Lung (tissue), 11 donors: ENCODE measurements at regions not wholly inside any gene's neighbourhood (a gene's known extent, or its start where the extent isn't known, plus 50 kb on each side); places are given as distances from the start of the nearest gene placed in this dataset.

Experiments
- ATAC-seq: fragments of 200-7000 bp; cut with Tn5 transposase; one replicate; pipeline ENCODE4 v1.9.1; 2020; ENCODE audit warnings: moderate number of reproducible peaks; ENCODE audit not compliant: insufficient read depth, low FRiP score
- DNase-seq, 3 donors: peaks; one replicate each; pipeline ENCODE4 v3.0.0-alpha.2; 2013 to 2017
- H3K27ac ChIP-seq, 2 donors: one replicate each; pipeline ENCODE4 v1.5.1; 2013; ENCODE audit warnings: mild to moderate bottlenecking in 2 of 2, moderate library complexity in 2 of 2, control low read depth in 1 of 2, inconsistent platforms in 1 of 2, low read depth in 1 of 2, low read length in 1 of 2
- H3K27me3 ChIP-seq, 3 donors: one replicate each; pipeline ENCODE4 v1.5.1; 2013; ENCODE audit warnings: low read length in 2 of 3; ENCODE audit not compliant: control insufficient read depth in 3 of 3, insufficient read depth in 3 of 3
- H3K36me3 ChIP-seq, 4 donors: one replicate each; pipeline ENCODE4 v1.5.1; 2013; ENCODE audit warnings: low read length in 4 of 4, mild to moderate bottlenecking in 1 of 4, moderate library complexity in 1 of 4; ENCODE audit not compliant: control insufficient read depth in 4 of 4, insufficient read depth in 4 of 4
- H3K4me1 ChIP-seq, 5 donors: one replicate each; pipeline ENCODE4 v1.5.1; 2013; ENCODE audit warnings: low read length in 5 of 5, mild to moderate bottlenecking in 2 of 5, moderate library complexity in 1 of 5; ENCODE audit not compliant: control insufficient read depth in 5 of 5, insufficient read depth in 5 of 5
- H3K4me3 ChIP-seq: one replicate; pipeline ENCODE4 v1.5.1; 2013; ENCODE audit warnings: mild to moderate bottlenecking, control low read depth, moderate library complexity
- H3K9ac ChIP-seq, 2 donors: one replicate each; pipeline ENCODE4 v1.5.1; 2013; ENCODE audit warnings: low read length in 2 of 2, control low read depth in 1 of 2; ENCODE audit not compliant: insufficient read depth in 1 of 2
- H3K9me3 ChIP-seq, 4 donors: one replicate each; pipeline ENCODE4 v1.5.1; 2013; ENCODE audit warnings: low read length in 3 of 4, mild to moderate bottlenecking in 1 of 4, moderate library complexity in 1 of 4; ENCODE audit not compliant: control insufficient read depth in 4 of 4, insufficient read depth in 3 of 4
- WGBS, 2 donors: extraction: QIAGEN DNeasy Blood & Tissue Kit; methylation state at CpG; one replicate each; pipeline ENCODE4 v1.1.7; 2013; 5-methylcytosine and 5-hydroxymethylcytosine counted together
- TF ChIP-seq, protein P1 (sequence below): IDR thresholded peaks from 2 replicates; pipeline ENCODE4 v1.5.1; 2012; ENCODE audit warnings: mild to moderate bottlenecking; ENCODE audit errors: control extremely low read depth, extremely low read depth
- donor health status: control.
- donor health status: control.
- donor health status: Bipolar disorder and iron deficiency.
- donor health status: healthy.
- donor health status: DM: yes; HTN: yes; CAD: no.

DNA sequence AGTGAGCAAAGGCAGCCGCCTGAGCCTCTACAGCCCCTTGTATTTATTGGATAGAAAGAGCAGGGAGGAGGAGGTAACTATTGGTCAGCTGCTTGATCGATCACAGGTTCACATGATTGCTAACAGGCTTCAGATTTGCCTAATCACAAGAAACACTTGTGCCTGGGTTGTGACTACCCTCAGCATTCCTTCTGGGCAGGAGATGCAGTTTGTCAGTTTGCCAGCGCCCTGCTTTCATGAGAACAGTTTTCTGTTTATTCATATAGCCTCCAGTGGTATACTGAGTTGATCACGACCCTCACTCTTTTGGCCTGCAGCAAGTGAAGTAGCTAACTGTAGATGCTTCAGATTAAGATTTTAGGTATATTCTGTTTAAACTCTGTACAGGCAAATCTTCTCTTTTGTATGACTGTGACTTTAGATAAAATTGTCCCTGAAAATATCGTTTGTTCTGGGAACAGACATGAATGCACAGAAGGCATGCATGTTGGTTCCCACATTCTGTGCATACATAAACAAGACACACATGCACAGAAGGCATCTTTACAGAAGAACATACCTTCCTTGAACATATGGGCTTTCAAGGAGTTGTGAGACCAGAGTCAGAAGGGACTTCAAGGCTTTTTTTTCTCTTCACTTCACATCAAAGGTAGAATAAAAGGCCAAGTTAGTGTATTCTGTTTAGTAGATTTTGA is 422.4 kb upstream of the STEAP1 start:
- Histone ChIP-seq H3K36me3 (no peaks in the 10 kb centered on the region), H3K9me3 (no peaks in the 10 kb centered on the region), H3K4me3 (no peak overlapping the region), H3K4me1 (no peaks in the 10 kb centered on the region), H3K9ac (no peak overlapping the region), H3K27me3 (no peaks in the 10 kb centered on the region), H3K27ac (no peak overlapping the region)
- no peak for ATAC-seq
- DNase-seq = no peak
- 62 to 80% methylated on average over 5 of the region's 5 CpGs for WGBS, 2 donors
- TF ChIP-seq, protein P1, sequence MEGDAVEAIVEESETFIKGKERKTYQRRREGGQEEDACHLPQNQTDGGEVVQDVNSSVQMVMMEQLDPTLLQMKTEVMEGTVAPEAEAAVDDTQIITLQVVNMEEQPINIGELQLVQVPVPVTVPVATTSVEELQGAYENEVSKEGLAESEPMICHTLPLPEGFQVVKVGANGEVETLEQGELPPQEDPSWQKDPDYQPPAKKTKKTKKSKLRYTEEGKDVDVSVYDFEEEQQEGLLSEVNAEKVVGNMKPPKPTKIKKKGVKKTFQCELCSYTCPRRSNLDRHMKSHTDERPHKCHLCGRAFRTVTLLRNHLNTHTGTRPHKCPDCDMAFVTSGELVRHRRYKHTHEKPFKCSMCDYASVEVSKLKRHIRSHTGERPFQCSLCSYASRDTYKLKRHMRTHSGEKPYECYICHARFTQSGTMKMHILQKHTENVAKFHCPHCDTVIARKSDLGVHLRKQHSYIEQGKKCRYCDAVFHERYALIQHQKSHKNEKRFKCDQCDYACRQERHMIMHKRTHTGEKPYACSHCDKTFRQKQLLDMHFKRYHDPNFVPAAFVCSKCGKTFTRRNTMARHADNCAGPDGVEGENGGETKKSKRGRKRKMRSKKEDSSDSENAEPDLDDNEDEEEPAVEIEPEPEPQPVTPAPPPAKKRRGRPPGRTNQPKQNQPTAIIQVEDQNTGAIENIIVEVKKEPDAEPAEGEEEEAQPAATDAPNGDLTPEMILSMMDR = no peak

DNA sequence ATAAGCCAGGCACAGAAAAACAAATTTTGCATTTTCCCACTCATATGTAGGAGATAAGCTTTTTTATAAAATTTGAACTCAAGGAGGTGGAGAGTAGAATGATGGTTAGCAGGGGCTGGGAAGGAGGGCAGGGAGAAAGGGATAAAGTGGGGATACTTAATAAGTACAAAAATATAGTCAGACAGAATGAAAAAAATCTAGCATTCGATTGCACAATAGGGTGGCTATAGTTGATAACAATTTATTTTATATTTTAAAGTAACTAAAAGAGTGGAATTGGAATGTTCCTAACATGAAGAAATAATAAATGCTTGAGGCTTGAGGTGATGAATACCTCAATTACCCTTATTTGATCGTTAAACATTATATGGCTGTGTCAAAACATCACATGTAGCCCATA is 415.7 kb upstream of the STEAP1 start:
- H3K9me3 ChIP-seq = peaks cover 0 to 3% (median 0%) of the 10 kb centered on the region in 4 donors
- no peak for ATAC-seq
- no peak overlapping the region for H3K27ac ChIP-seq

DNA sequence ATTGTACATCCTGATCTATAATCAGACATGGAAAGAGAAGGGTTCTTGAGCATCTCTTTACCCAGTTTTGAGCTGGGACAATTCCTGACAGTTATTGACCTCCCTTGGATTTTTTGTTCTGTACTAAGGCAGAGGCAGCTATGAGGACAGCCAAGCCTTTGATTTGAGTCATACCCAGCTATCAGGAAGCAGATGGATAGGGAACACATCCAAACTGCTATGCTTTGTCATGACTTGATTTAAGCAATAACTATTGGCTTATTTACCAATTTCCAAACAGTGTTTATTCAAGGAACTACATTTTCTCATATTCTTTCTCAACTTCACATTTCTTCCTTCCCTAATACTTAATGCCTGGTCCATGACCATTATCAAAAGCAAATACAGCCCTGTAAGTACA is 396.4 kb upstream of the STEAP1 start:
- no peaks in the 10 kb centered on the region for H3K9me3 ChIP-seq
- H3K4me3 ChIP-seq = no peak overlapping the region
- TF ChIP-seq, protein P1 = no peak
- no peak for DNase-seq
- ATAC-seq = no peak
- H3K27ac ChIP-seq = no peak overlapping the region
- no peak overlapping the region for H3K9ac ChIP-seq
- H3K36me3 ChIP-seq = no peaks in the 10 kb centered on the region
- no peaks in the 10 kb centered on the region for H3K4me1 ChIP-seq
- no peaks in the 10 kb centered on the region for H3K27me3 ChIP-seq

More for the DNA sequence above, 415.7 kb upstream of the STEAP1 start:
- no peaks in the 10 kb centered on the region for H3K27me3 ChIP-seq
- H3K4me3 ChIP-seq = no peak overlapping the region
- no peaks in the 10 kb centered on the region for H3K36me3 ChIP-seq
- DNase-seq = no peak
- no peaks in the 10 kb centered on the region for H3K4me1 ChIP-seq
- TF ChIP-seq, protein P1 = no peak
- no peak overlapping the region for H3K9ac ChIP-seq
- WGBS, 2 donors = 63 to 84% methylated on average over 2 of the region's 2 CpGs

DNA sequence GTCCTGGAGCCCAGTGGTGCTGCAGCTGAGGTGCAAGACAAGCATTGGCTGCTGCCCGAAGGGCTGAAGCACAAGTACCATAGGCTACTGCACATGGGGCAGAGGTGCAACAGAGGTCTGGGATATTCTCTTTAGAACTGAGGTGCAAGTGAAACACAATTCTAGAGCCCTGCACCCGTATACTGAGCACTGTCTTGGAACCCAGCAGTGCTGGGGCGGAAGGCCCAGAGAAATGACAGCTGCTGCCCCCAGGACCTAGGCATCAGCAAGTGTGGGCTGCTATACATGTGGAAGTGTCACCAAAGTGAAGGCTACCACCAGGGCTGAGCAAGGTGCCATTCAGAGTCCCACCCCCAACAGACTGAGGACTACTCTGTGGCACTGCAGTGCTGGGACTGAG is 393.6 kb upstream of the STEAP1 start:
- DNase-seq (no peak), ATAC-seq (no peak)
- H3K27me3 ChIP-seq = no peaks in the 10 kb centered on the region
- H3K9me3 ChIP-seq = no peaks in the 10 kb centered on the region
- no peaks in the 10 kb centered on the region for H3K36me3 ChIP-seq
- no peaks in the 10 kb centered on the region for H3K4me1 ChIP-seq
- H3K9ac ChIP-seq = no peak overlapping the region
- WGBS, 2 donors = 90 to 98% methylated on average over 3 of the region's 3 CpGs
- no peak overlapping the region for H3K27ac ChIP-seq
- TF ChIP-seq, protein P1 = no peak
- H3K4me3 ChIP-seq = no peak overlapping the region
